ENCODE measurements at regions not wholly inside any gene's neighbourhood (a gene's known extent, or its start where the extent isn't known, plus 50 kb on each side); places are given as distances from the start of the nearest gene placed in this dataset.

DNA sequence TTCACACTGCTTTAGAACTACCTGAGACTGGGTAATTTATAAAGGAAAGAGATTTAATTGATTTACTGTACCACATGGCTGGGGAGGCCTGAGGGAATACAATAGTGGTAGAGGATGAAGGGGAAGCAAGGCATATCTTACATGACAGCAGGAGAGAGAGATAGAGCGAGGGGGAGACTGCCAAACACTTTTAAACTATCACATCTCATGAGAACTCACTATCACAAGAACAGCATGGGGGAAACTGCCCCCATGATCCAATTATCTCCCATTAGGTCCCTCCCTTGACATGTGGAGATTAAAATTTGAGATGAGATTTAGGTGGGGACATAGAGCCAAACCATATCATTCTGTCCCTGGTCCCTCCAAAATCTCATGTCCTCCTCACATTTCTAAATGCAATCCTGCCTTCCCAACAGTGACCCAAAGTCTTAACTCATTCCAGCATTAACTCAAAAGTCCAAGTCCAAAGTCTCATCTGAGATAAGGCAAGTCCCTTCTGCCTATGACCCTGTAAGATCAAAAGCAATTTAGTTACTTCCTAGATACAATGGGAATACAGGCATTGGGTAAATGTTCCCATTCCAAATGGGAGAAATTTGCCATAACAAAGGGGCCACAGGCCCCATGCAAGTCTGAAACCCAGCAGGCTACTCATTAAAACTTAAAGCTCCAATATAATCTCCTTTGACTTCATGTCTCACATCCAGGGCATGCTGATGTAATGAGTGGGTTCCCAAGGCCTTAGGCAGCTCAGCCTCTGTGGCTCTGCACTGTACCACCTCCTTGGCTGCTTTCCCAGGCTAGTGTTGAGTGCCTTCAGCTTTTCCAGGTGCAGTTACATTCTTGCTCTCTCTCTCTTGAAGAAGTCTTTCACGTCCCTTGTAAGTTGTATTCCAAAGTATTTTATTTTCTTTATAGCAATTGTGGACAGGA lies 481.7 kb upstream of the TGFBR2 start:
- H3K27me3 ChIP-seq (ENCODE audit: control insufficient read depth, insufficient read depth, low read length), result no peaks in the 10 kb centered on the region
- H4K20me1 ChIP-seq (ENCODE audit: insufficient read depth, low read length), result no peaks in the 10 kb centered on the region
- no peak overlapping the region for H2BK120ac ChIP-seq (ENCODE audit: low read depth, low read length)
- H3K9ac ChIP-seq (ENCODE audit: low read depth, low read length), result no peak overlapping the region
- CTCF ChIA-PET, result interaction anchor here (0.6 kb wide), 1 partner anchor 801 kb away, joined by 3 read pairs; no protein-coding TSS in a partner anchor
- H4K8ac ChIP-seq (ENCODE audit: low read depth in 2 of 2, low read length in 2 of 2), result no peak overlapping the region
- no peak overlapping the region for H3K4me3 ChIP-seq (ENCODE audit: insufficient read depth, low read depth, low read length)
- no peaks in the 10 kb centered on the region for H3K4me1 ChIP-seq (ENCODE audit: control insufficient read depth, insufficient read depth, low read length)
- TF ChIP-seq, protein P1, sequence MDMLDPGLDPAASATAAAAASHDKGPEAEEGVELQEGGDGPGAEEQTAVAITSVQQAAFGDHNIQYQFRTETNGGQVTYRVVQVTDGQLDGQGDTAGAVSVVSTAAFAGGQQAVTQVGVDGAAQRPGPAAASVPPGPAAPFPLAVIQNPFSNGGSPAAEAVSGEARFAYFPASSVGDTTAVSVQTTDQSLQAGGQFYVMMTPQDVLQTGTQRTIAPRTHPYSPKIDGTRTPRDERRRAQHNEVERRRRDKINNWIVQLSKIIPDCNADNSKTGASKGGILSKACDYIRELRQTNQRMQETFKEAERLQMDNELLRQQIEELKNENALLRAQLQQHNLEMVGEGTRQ (IDR thresholded peaks at IDR 0.05; ENCODE audit: low read depth, low read length), result no peak
- TF ChIP-seq CHD1 (IDR thresholded peaks at IDR 0.05; ENCODE audit: low read depth, low read length) (no peak), MAZ (IDR thresholded peaks at IDR 0.05; ENCODE audit: borderline replicate concordance, low read depth, low read length) (no peak), CEBPB (IDR thresholded peaks at IDR 0.05; ENCODE audit: low read depth, low read length) (no peak), BHLHE40 (IDR thresholded peaks at IDR 0.05; ENCODE audit: low read depth, low read length) (no peak), RCOR1 (IDR thresholded peaks at IDR 0.05; ENCODE audit: insufficient replicate concordance, low read length) (no peak), POLR2A (IDR thresholded peaks at IDR 0.05; ENCODE audit: low read depth, low read length) (no peak), MXI1 (IDR thresholded peaks at IDR 0.05; ENCODE audit: borderline replicate concordance, low read depth, low read length) (no peak), MAFK (IDR thresholded peaks at IDR 0.05; ENCODE audit: low read depth, low read length) (no peak), RAD21 (IDR thresholded peaks at IDR 0.05; ENCODE audit: low read length) (no peak), RFX5 (IDR thresholded peaks at IDR 0.05; ENCODE audit: low read depth, low read length) (no peak), FOS (IDR thresholded peaks at IDR 0.05; ENCODE audit: low read depth, low read length) (no peak), SMC3 (IDR thresholded peaks at IDR 0.05; ENCODE audit: low read depth, low read length) (no peak)
- TF ChIP-seq, protein P2, sequence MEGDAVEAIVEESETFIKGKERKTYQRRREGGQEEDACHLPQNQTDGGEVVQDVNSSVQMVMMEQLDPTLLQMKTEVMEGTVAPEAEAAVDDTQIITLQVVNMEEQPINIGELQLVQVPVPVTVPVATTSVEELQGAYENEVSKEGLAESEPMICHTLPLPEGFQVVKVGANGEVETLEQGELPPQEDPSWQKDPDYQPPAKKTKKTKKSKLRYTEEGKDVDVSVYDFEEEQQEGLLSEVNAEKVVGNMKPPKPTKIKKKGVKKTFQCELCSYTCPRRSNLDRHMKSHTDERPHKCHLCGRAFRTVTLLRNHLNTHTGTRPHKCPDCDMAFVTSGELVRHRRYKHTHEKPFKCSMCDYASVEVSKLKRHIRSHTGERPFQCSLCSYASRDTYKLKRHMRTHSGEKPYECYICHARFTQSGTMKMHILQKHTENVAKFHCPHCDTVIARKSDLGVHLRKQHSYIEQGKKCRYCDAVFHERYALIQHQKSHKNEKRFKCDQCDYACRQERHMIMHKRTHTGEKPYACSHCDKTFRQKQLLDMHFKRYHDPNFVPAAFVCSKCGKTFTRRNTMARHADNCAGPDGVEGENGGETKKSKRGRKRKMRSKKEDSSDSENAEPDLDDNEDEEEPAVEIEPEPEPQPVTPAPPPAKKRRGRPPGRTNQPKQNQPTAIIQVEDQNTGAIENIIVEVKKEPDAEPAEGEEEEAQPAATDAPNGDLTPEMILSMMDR (conservative IDR thresholded peaks at IDR 0.05; ENCODE audit: low read depth, low read length), result no peak
- TF ChIP-seq, protein P3, sequence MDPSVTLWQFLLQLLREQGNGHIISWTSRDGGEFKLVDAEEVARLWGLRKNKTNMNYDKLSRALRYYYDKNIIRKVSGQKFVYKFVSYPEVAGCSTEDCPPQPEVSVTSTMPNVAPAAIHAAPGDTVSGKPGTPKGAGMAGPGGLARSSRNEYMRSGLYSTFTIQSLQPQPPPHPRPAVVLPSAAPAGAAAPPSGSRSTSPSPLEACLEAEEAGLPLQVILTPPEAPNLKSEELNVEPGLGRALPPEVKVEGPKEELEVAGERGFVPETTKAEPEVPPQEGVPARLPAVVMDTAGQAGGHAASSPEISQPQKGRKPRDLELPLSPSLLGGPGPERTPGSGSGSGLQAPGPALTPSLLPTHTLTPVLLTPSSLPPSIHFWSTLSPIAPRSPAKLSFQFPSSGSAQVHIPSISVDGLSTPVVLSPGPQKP (IDR thresholded peaks at IDR 0.05; ENCODE audit: borderline replicate concordance, low read depth, low read length), result no peak
- in situ Hi-C loops (cut with MboI; ENCODE audit: low sequenced_read_pairs), result no loop called here
- ATAC-seq (ENCODE audit: low read depth) (no peak), DNase-seq (peak; percentile 68)
- H2BK5ac ChIP-seq (ENCODE audit: low read depth, low read length, poor library complexity, severe bottlenecking), result no peak overlapping the region
- H4K91ac ChIP-seq (ENCODE audit: insufficient read depth, low read depth, low read length), result no peak overlapping the region
- no peak overlapping the region for H3K4ac ChIP-seq (ENCODE audit: low read depth, low read length)
- BruUV-seq (replicated peaks), result no TSS peak
- H2AK9ac ChIP-seq (replicated peaks; ENCODE audit: low read depth, low read length, poor library complexity), result no peak overlapping the region
- H3K18ac ChIP-seq (ENCODE audit: low read depth, low read length), result no peak overlapping the region
- H3K9me1 ChIP-seq (ENCODE audit: insufficient read depth, low read length), result no peaks in the 10 kb centered on the region
- dilution Hi-C loops (cut with HindIII; ENCODE audit: low sequenced_read_pairs, unreplicated experiment), result no loop called here
- H4K5ac ChIP-seq (ENCODE audit: low read depth, low read length), result no peak overlapping the region
- H3K27ac ChIP-seq (ENCODE audit: insufficient read depth, low read length), result no peak overlapping the region
- no peak overlapping the region for H2AK5ac ChIP-seq (ENCODE audit: low read depth, low read length)
- no peaks in the 10 kb centered on the region; the same call in 1 of the 2 replicates for H3K9me3 ChIP-seq (ENCODE audit: control insufficient read depth, insufficient read depth, low read length)
- intact Hi-C loops (cut with micrococcal nuclease), result no loop called here
- H3K14ac ChIP-seq (replicated peaks; ENCODE audit: low read depth, low read length), result no peak overlapping the region
- no peaks in the 10 kb centered on the region for H3K79me1 ChIP-seq (ENCODE audit: low read depth in 1 of 2, low read length in 2 of 2)
- POLR2A ChIA-PET (ENCODE audit: unreplicated experiment), result no interaction called here
- no peak overlapping the region for H3K56ac ChIP-seq (ENCODE audit: extremely low read depth, insufficient read depth, low read length)
- no peak overlapping the region for H3K23ac ChIP-seq (ENCODE audit: low read depth, low read length)
- H2BK15ac ChIP-seq (ENCODE audit: low read depth, low read length), result no peak overlapping the region
- no peak overlapping the region for H2BK20ac ChIP-seq (ENCODE audit: low read depth, low read length)
- no CpG with 5 or more reads among the region's 2 CpGs for WGBS, 2 experiments (ENCODE audit: extremely low coverage in 2 of 2, insufficient read length in 1 of 2)
- H3K4me2 ChIP-seq (ENCODE audit: low read depth, low read length), result no peak overlapping the region
- no peaks in the 10 kb centered on the region for H3K36me3 ChIP-seq (ENCODE audit: control insufficient read depth, insufficient read depth, low read length)
- H2AFZ ChIP-seq (replicated peaks; ENCODE audit: low read length, poor library complexity), result no peak overlapping the region

Data from IMR-90 (cell line).